HG03378 (cell line): ENCODE measurements at regions not wholly inside any gene's neighbourhood (a gene's known extent, or its start where the extent isn't known, plus 50 kb on each side); places are given as distances from the start of the nearest gene placed in this dataset.

Source experiments
- ATAC-seq: cut with Tn5 transposase; IDR thresholded peaks from one replicate; pipeline ENCODE4 v1.9.1; 2021; ENCODE audit warnings: mild to moderate bottlenecking, moderate library complexity; ENCODE audit not compliant: unreplicated experiment

- ATAC-seq = no peak
Measured at GRCh38 chr1:218705911-218706893, 361.1 kb downstream of the TGFB2 start.

GRCh38 chr1:218711001-218711400 lies 365.9 kb downstream of the TGFB2 start:
- ATAC-seq = no peak

- ATAC-seq = no peak
Measured at GRCh38 chr1:218711884-218712674, 366.9 kb downstream of the TGFB2 start.

GRCh38 chr1:218712677-218713076 lies 367.5 kb downstream of the TGFB2 start:
- ATAC-seq = no peak

- no peak for ATAC-seq
Measured at GRCh38 chr1:218715961-218716669, 371.0 kb downstream of the TGFB2 start.

- ATAC-seq = no peak
Measured at GRCh38 chr1:218717575-218717974, 372.4 kb downstream of the TGFB2 start.

- no peak for ATAC-seq
Measured at GRCh38 chr1:218718206-218718605, 373.1 kb downstream of the TGFB2 start.

- no peak for ATAC-seq
Measured at GRCh38 chr1:218718977-218719376, 373.8 kb downstream of the TGFB2 start.

- ATAC-seq = no peak
Measured at GRCh38 chr1:218728898-218729565, 383.9 kb downstream of the TGFB2 start.

- no peak for ATAC-seq
Measured at GRCh38 chr1:218735436-218736032, 390.4 kb downstream of the TGFB2 start.

GRCh38 chr1:218739426-218739825 lies 394.3 kb downstream of the TGFB2 start:
- no peak for ATAC-seq

- no peak for ATAC-seq
Measured at GRCh38 chr1:218741852-218742251, 396.7 kb downstream of the TGFB2 start.

GRCh38 chr1:218742467-218743262 lies 397.5 kb downstream of the TGFB2 start:
- no peak for ATAC-seq

- no peak for ATAC-seq
Measured at GRCh38 chr1:218743861-218744505, 398.8 kb downstream of the TGFB2 start.

GRCh38 chr1:218748071-218748470 lies 402.9 kb downstream of the TGFB2 start:
- ATAC-seq = no peak

- ATAC-seq = no peak
Measured at GRCh38 chr1:218750216-218750970, 405.3 kb downstream of the TGFB2 start.

GRCh38 chr1:218751208-218751948 lies 406.2 kb downstream of the TGFB2 start:
- ATAC-seq = no peak
